Pancreas (tissue), 10 donors: ENCODE measurements at regions not wholly inside any gene's neighbourhood (a gene's known extent, or its start where the extent isn't known, plus 50 kb on each side); places are given as distances from the start of the nearest gene placed in this dataset.
A peak's percentile ranks its signal among the peaks of the same experiment; 100 is the strongest.

ENCODE experiments used
- ATAC-seq, 4 donors: fragments of 200-7000 bp; cut with Tn5 transposase; one replicate each; pipeline versions ENCODE4 v1.8.0 to v1.9.1; 2020; ENCODE audit warnings: mild to moderate bottlenecking in 4 of 4, moderate library complexity in 4 of 4
- DNase-seq, 6 donors: peaks; one replicate each; pipeline ENCODE4 v3.0.0-alpha.2; 2020
- FAIRE-seq: peaks from 2 replicates; lab custom pipeline; 2012; peaks lifted over from hg19 to GRCh38; lab: Jason Lieb, UNC
- H3K27ac ChIP-seq, 4 donors: fragments of 200-600 bp; sonication (generic); 1 replicate in 3 of 4; 2 replicates in 1 of 4; pipeline versions ENCODE4 v1.5.0 to v1.8.0; 2020
- H3K27me3 ChIP-seq, 4 donors: fragments of 200-600 bp; one replicate each; pipeline ENCODE4 v1.8.0; 2021
- H3K36me3 ChIP-seq, 3 donors: fragments of 200-600 bp; sonication (generic) in 1 of 3; one replicate each; pipeline versions ENCODE4 v1.5.0 to v1.8.0; 2020 to 2021
- H3K4me1 ChIP-seq, 3 donors: fragments of 200-600 bp; one replicate each; pipeline ENCODE4 v1.8.0; 2021
- H3K4me3 ChIP-seq, 4 donors: fragments of 200-600 bp; sonication (generic) in 2 of 4; one replicate each; pipeline versions ENCODE4 v1.5.0 to v1.8.0; 2020 to 2021
- H3K9me3 ChIP-seq, 4 donors: fragments of 200-600 bp; one replicate each; pipeline ENCODE4 v1.8.0; 2021
- CTCF ChIP-seq, 4 donors: fragments of 200-600 bp; sonication (generic) in 3 of 4; IDR thresholded peaks; one replicate each; pipeline versions ENCODE4 v1.5.0 to v1.8.0; 2021; ENCODE audit warnings: antibody characterized with exemption in 4 of 4
- WGBS, 2 donors: extraction: QIAGEN DNeasy Blood & Tissue Kit; methylation state at CpG; one replicate each; pipeline ENCODE4 v1.1.7; 2013; 5-methylcytosine and 5-hydroxymethylcytosine counted together
- intact Hi-C, 3 donors: fragments of 100-400 bp; cut with DNase I; formaldehyde crosslinking; loops; one replicate each; pipeline versions ENCODE4 v1.11.1 to v1.14.2; 2022
- donor health status: healthy with polysubstance abuse.
- donor health status: DM: no; HTN: no; CAD: no; lungs with moderate emphysema.
- donor health status: DM: no; HTN: no; CAD: no.
- donor health status: control.
- donor health status: control.
- donor health status: Bipolar disorder and iron deficiency.
- donor health status: DM: yes; HTN: yes; CAD: no.
- donor health status: DM: no; HTN: no; CAD: no.
- donor health status: DM: no; HTN: no; CAD: no.
- donor health status: DM: yes; HTN: yes; CAD: no.

- 83 to 92% methylated on average over 3 of the region's 3 CpGs for WGBS, 2 donors
- ATAC-seq (no peak), DNase-seq (no peak), FAIRE-seq (no peak)
- no peak overlapping the region for H3K27ac ChIP-seq
- H3K4me1 ChIP-seq = peaks cover 12 to 40% (median 33%) of the 10 kb centered on the region in 3 donors
- intact Hi-C loops = loop anchor here in 1 of 3 donors (5.0 kb wide), 1 partner anchor 168 kb away; no protein-coding TSS in a partner anchor
- no peaks in the 10 kb centered on the region for H3K27me3 ChIP-seq
- H3K4me3 ChIP-seq = no peak overlapping the region
- no peaks in the 10 kb centered on the region for H3K9me3 ChIP-seq
- TF ChIP-seq CTCF (IDR thresholded peaks at IDR 0.05) = no peak
- no peaks in the 10 kb centered on the region for H3K36me3 ChIP-seq
These were observed 239.7 kb downstream of the PIK3R1 start for GRCh38 chr5:68455216-68455615.

- H3K4me3 ChIP-seq = no peak overlapping the region
- H3K4me1 ChIP-seq = peaks cover 12 to 42% (median 36%) of the 10 kb centered on the region in 3 donors
- H3K27ac ChIP-seq = peak overlapping the region in 2 of 4 donors; percentile 59 to 76
- no peak for TF ChIP-seq CTCF (IDR thresholded peaks at IDR 0.05)
- no peaks in the 10 kb centered on the region for H3K9me3 ChIP-seq
- 13 to 14% methylated on average over 4 of the region's 4 CpGs for whole genome bisulfite sequencing, 2 donors
- H3K36me3 ChIP-seq = no peaks in the 10 kb centered on the region
- intact Hi-C loops = loop anchor here in 1 of 3 donors (5.0 kb wide), 1 partner anchor 169 kb away; no protein-coding TSS in a partner anchor
- ATAC-seq = peak; percentile 92 to 98 (median 96)
- peak; percentile 37 for FAIRE-seq
- peak in 4 of 6 donors; percentile 68 to 80 (median 74) for DNase-seq
- no peaks in the 10 kb centered on the region for H3K27me3 ChIP-seq
These were observed 241.2 kb downstream of the PIK3R1 start for GRCh38 chr5:68456756-68457217.

GRCh38 chr5:68457285-68457684, 241.7 kb downstream of the PIK3R1 start:
- intact Hi-C loops = loop anchor here in 1 of 3 donors (5.0 kb wide), 1 partner anchor 170 kb away; no protein-coding TSS in a partner anchor
- Histone ChIP-seq H3K36me3 (no peaks in the 10 kb centered on the region), H3K4me3 (no peak overlapping the region), H3K4me1 (peaks cover 12 to 42% (median 36%) of the 10 kb centered on the region in 3 donors), H3K27me3 (no peaks in the 10 kb centered on the region), H3K9me3 (no peaks in the 10 kb centered on the region), H3K27ac (peak overlapping the region in 2 of 4 donors; percentile 59 to 76)
- ATAC-seq (no peak), DNase-seq (no peak), FAIRE-seq (no peak)
- WGBS, 2 donors = 56 to 63% methylated on average over 8 of the region's 8 CpGs
- TF ChIP-seq CTCF (IDR thresholded peaks at IDR 0.05) = no peak

- intact Hi-C loops = loop anchor here in 1 of 3 donors (5.0 kb wide), 1 partner anchor 171 kb away; no protein-coding TSS in a partner anchor
- peak overlapping the region in 2 of 4 donors; percentile 35 to 47 for H3K27ac ChIP-seq
- WGBS, 2 donors = 65 to 68% methylated on average over 3 of the region's 3 CpGs
These were observed 243.0 kb downstream of the PIK3R1 start for GRCh38 chr5:68458416-68459021.

More at GRCh38 chr5:68458416-68459021, 243.0 kb downstream of the PIK3R1 start:
- DNase-seq (no peak), FAIRE-seq (no peak), ATAC-seq (no peak)
- Histone ChIP-seq H3K9me3 (no peaks in the 10 kb centered on the region), H3K36me3 (no peaks in the 10 kb centered on the region), H3K4me3 (no peak overlapping the region), H3K4me1 (peaks cover 12 to 42% (median 36%) of the 10 kb centered on the region in 3 donors), H3K27me3 (no peaks in the 10 kb centered on the region)
- no peak for TF ChIP-seq CTCF (IDR thresholded peaks at IDR 0.05)
